ENCODE measurements at regions not wholly inside any gene's neighbourhood (a gene's known extent, or its start where the extent isn't known, plus 50 kb on each side); places are given as distances from the start of the nearest gene placed in this dataset.
"Not testable (repeated sequence)": the region's sequence is repeated elsewhere in the genome, so short reads cannot be mapped to it uniquely, and the experiment has no call there.

GRCh38 chr3:182650568-182651128 lies 142.7 kb upstream of the ATP11B start:
- DNase-seq (ENCODE audit: low spot score), result no peak
- Histone ChIP-seq H3K36me3 (ENCODE audit: control insufficient read depth in 4 of 4, insufficient read depth in 3 of 4, low read depth in 1 of 4, low read length in 3 of 4) (no peaks in the 10 kb centered on the region), H3K9me3 (ENCODE audit: control insufficient read depth in 4 of 4, low read length in 3 of 4) (no peaks in the 10 kb centered on the region), H3K4me3 (ENCODE audit: low read depth in 1 of 3, low read length in 3 of 3) (no peak overlapping the region), H3K27me3 (ENCODE audit: control insufficient read depth in 4 of 4, insufficient read depth in 4 of 4, low read length in 3 of 4) (no peaks in the 10 kb centered on the region), H3K9ac (ENCODE audit: low read depth in 1 of 2, low read length in 2 of 2) (no peak overlapping the region), H3K27ac (ENCODE audit: low read depth in 1 of 2, low read length in 2 of 2) (no peak overlapping the region), H3K4me1 (ENCODE audit: control insufficient read depth in 4 of 4, insufficient read depth in 4 of 4, low read length in 3 of 4) (peaks cover 0 to 4% (median 0%) of the 10 kb centered on the region in 4 donors)
- TF ChIP-seq RXRA (IDR thresholded peaks at IDR 0.05) (no peak), EGR1 (IDR thresholded peaks at IDR 0.05; ENCODE audit: low read depth in 2 of 2) (no peak), GABPA (IDR thresholded peaks at IDR 0.05 in 1 of 2, conservative IDR thresholded peaks at IDR 0.05 in 1 of 2) (no peak), TAF1 (conservative IDR thresholded peaks at IDR 0.05) (no peak), YY1 (IDR thresholded peaks at IDR 0.05) (no peak), ZBTB33 (IDR thresholded peaks at IDR 0.05) (no peak), HNF4A (conservative IDR thresholded peaks at IDR 0.05) (no peak), JUND (IDR thresholded peaks at IDR 0.05) (no peak), SP1 (IDR thresholded peaks at IDR 0.05) (no peak), RAD21 (IDR thresholded peaks at IDR 0.05) (no peak), MAX (IDR thresholded peaks at IDR 0.05) (no peak), HNF4G (IDR thresholded peaks at IDR 0.05) (no peak), FOXA1 (IDR thresholded peaks at IDR 0.05) (no peak), NR2F2 (IDR thresholded peaks at IDR 0.05) (no peak)
- TF ChIP-seq, protein P1, sequence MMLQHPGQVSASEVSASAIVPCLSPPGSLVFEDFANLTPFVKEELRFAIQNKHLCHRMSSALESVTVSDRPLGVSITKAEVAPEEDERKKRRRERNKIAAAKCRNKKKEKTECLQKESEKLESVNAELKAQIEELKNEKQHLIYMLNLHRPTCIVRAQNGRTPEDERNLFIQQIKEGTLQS (IDR thresholded peaks at IDR 0.05), result no peak
- TF ChIP-seq, protein P2, sequence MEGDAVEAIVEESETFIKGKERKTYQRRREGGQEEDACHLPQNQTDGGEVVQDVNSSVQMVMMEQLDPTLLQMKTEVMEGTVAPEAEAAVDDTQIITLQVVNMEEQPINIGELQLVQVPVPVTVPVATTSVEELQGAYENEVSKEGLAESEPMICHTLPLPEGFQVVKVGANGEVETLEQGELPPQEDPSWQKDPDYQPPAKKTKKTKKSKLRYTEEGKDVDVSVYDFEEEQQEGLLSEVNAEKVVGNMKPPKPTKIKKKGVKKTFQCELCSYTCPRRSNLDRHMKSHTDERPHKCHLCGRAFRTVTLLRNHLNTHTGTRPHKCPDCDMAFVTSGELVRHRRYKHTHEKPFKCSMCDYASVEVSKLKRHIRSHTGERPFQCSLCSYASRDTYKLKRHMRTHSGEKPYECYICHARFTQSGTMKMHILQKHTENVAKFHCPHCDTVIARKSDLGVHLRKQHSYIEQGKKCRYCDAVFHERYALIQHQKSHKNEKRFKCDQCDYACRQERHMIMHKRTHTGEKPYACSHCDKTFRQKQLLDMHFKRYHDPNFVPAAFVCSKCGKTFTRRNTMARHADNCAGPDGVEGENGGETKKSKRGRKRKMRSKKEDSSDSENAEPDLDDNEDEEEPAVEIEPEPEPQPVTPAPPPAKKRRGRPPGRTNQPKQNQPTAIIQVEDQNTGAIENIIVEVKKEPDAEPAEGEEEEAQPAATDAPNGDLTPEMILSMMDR (IDR thresholded peaks at IDR 0.05; ENCODE audit: low read depth, low read length, missing input control), result no peak
- 94% methylated on average over 3 of the region's 3 CpGs for WGBS

GRCh38 chr3:182651461-182651860 lies 141.8 kb upstream of the ATP11B start:
- DNase-seq (ENCODE audit: low spot score), result no peak
- 40% methylated on average over 8 of the region's 8 CpGs for WGBS
- no peak overlapping the region for H3K9ac ChIP-seq (ENCODE audit: low read depth in 1 of 2, low read length in 2 of 2)

DNA sequence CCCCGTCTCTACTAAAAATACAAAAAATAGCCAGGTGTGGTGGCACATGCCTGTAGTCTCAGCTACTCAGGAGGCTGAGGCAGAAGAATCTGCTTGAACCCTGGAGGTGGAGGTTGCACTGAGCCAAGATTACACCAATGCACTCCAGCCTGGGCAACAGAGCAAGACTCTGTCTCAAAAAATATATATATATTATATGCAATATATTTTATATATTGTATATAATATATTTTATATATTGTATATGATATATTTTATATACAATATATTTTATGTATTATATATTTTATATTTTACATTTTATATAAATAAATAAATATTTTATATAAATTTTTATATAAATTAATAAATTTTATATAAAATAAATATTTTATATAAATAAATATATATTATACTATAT lies 140.2 kb upstream of the ATP11B start:
- not testable (repeated sequence) for DNase-seq (ENCODE audit: low spot score); H3K9ac ChIP-seq (ENCODE audit: low read depth in 1 of 2, low read length in 2 of 2); H3K4me3 ChIP-seq (ENCODE audit: low read depth in 1 of 3, low read length in 3 of 3); H3K36me3 ChIP-seq (ENCODE audit: control insufficient read depth in 4 of 4, insufficient read depth in 3 of 4, low read depth in 1 of 4, low read length in 3 of 4); H3K9me3 ChIP-seq (ENCODE audit: control insufficient read depth in 4 of 4, low read length in 3 of 4); H3K4me1 ChIP-seq (ENCODE audit: control insufficient read depth in 4 of 4, insufficient read depth in 4 of 4, low read length in 3 of 4); H3K27ac ChIP-seq (ENCODE audit: low read depth in 1 of 2, low read length in 2 of 2); H3K27me3 ChIP-seq (ENCODE audit: control insufficient read depth in 4 of 4, insufficient read depth in 4 of 4, low read length in 3 of 4)
- 89% methylated on average over 1 of the region's 1 CpG for WGBS

More at GRCh38 chr3:182651461-182651860, 141.8 kb upstream of the ATP11B start:
- no peak overlapping the region for H3K27ac ChIP-seq (ENCODE audit: low read depth in 1 of 2, low read length in 2 of 2)
- no peak for TF ChIP-seq GABPA (IDR thresholded peaks at IDR 0.05 in 1 of 2, conservative IDR thresholded peaks at IDR 0.05 in 1 of 2)
- TF ChIP-seq HNF4G (IDR thresholded peaks at IDR 0.05), result no peak
- TF ChIP-seq HNF4A (conservative IDR thresholded peaks at IDR 0.05), result peak; percentile 74 to 81
- TF ChIP-seq MAX (IDR thresholded peaks at IDR 0.05), result no peak
- TF ChIP-seq FOXA1 (IDR thresholded peaks at IDR 0.05), result no peak
- no peak for TF ChIP-seq EGR1 (IDR thresholded peaks at IDR 0.05; ENCODE audit: low read depth in 2 of 2)
- TF ChIP-seq, protein P2 (IDR thresholded peaks at IDR 0.05; ENCODE audit: low read depth, low read length, missing input control), result no peak
- TF ChIP-seq YY1 (IDR thresholded peaks at IDR 0.05), result peak; percentile 56
- peak; percentile 49 for TF ChIP-seq SP1 (IDR thresholded peaks at IDR 0.05)
- TF ChIP-seq TAF1 (conservative IDR thresholded peaks at IDR 0.05), result no peak
- peak; percentile 35 for TF ChIP-seq FOXA2 (IDR thresholded peaks at IDR 0.05)
- no peak for TF ChIP-seq RAD21 (IDR thresholded peaks at IDR 0.05)
- TF ChIP-seq RXRA (IDR thresholded peaks at IDR 0.05), result peak in 1 of 2 donors; percentile 24
- no peaks in the 10 kb centered on the region for H3K36me3 ChIP-seq (ENCODE audit: control insufficient read depth in 4 of 4, insufficient read depth in 3 of 4, low read depth in 1 of 4, low read length in 3 of 4)
- H3K27me3 ChIP-seq (ENCODE audit: control insufficient read depth in 4 of 4, insufficient read depth in 4 of 4, low read length in 3 of 4), result no peaks in the 10 kb centered on the region
- H3K4me3 ChIP-seq (ENCODE audit: low read depth in 1 of 3, low read length in 3 of 3), result peak overlapping the region in 1 of 3 donors; percentile 14
- no peaks in the 10 kb centered on the region for H3K9me3 ChIP-seq (ENCODE audit: control insufficient read depth in 4 of 4, low read length in 3 of 4)
- H3K4me1 ChIP-seq (ENCODE audit: control insufficient read depth in 4 of 4, insufficient read depth in 4 of 4, low read length in 3 of 4), result peaks cover 0 to 4% (median 0%) of the 10 kb centered on the region in 4 donors
